HFF-Myc (cell line): ENCODE measurements at regions not wholly inside any gene's neighbourhood (a gene's known extent, or its start where the extent isn't known, plus 50 kb on each side); places are given as distances from the start of the nearest gene placed in this dataset.
"Not testable (repeated sequence)": the region's sequence is repeated elsewhere in the genome, so short reads cannot be mapped to it uniquely, and the experiment has no call there.

Source experiments
- DNase-seq: peaks from one replicate; pipeline ENCODE4 v3.0.0-alpha.2; 2011; ENCODE audit warnings: low read depth; ENCODE audit errors: extremely low read depth
- H3K4me3 ChIP-seq: replicated peaks from 2 replicates; pipeline ENCODE4 v1.5.1; 2011; ENCODE audit warnings: low read depth, mild to moderate bottlenecking, control low read depth, low read length
- CTCF ChIP-seq: IDR thresholded peaks from 2 replicates; pipeline ENCODE4 v1.5.1; 2012; ENCODE audit warnings: mild to moderate bottlenecking, low read depth, low read length, control low read depth; ENCODE audit errors: missing control alignments

- no peak for TF ChIP-seq CTCF
- no peak overlapping the region for H3K4me3 ChIP-seq
- no peak for DNase-seq
Measured at GRCh38 chr3:18712713-18713576, 287.8 kb upstream of the SATB1 start.

DNA sequence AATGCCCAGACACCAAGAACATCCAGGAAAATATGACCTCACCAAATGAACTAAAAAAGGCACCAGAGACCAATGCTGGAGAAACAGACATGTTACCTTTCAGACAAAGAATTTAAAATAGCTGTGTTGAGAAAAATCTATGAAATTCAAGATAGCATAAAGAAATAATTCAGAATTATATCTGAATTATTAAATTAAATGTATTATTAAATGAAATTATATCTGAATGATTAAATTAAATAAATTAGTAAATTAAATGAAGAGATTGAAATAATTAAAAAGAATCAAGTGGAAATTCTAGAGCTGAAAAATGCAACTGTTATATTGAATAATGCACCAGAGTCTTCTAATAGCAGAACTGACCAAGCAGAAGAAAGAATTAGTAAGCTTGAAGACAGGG lies 279.2 kb upstream of the SATB1 start:
- no peak overlapping the region for H3K4me3 ChIP-seq
- no peak for DNase-seq
- no peak for TF ChIP-seq CTCF

- no peak for TF ChIP-seq CTCF
- no peak for DNase-seq
- H3K4me3 ChIP-seq = no peak overlapping the region
Measured at GRCh38 chr3:18703798-18704197, 278.7 kb upstream of the SATB1 start.

DNA sequence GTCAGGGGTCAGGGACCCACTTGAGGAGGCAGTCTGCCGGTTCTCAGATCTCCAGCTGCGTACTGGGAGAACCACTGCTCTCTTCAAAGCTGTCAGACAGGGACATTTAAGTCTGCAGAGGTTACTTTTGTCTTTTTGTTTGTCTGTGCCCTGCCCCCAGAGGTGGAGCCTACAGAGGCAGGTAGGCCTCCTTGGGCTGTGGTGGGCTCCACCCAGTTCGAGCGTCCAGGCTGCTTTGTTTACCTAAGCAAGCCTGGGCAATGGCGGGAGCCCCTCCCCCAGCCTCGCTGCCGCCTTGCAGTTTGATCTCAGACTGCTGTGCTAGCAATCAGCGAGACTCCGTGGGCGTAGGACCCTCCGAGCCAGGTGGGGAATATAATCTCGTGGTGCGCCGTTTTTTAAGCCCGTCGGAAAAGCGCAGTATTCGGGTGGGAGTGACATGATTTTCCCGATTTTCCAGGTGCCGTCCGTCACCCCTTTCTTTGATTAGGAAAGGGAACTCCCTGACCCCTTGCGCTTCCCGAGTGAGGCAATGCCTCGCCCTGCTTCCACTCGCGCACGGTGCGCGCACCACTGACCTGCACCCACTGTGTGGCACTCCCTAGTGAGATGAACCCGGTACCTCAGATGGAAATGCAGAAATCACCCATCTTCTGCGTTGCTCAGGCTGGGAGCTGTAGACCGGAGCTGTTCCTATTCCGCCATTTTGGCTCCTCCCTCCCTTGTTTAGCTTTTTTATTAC lies 268.6 kb upstream of the SATB1 start:
- not testable (repeated sequence) for H3K4me3 ChIP-seq, DNase-seq

DNA sequence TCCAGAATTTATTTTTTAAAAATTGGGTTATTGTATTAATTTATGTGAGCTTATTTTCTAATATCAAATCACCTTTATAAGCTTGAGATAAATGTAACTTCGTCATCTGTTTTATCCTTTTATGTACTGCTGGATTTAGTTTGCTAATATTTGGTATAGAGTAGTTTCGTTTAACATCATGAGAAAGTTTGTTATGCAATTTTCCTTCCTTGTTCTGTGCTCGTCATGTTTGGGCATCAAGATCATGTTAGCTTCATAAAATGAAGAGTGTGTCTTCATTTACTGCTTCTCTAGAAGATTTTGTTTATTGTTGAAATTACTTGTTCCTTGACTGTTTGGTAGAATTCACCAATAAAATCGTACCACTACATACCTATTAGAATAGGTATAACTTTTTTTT lies 262.1 kb upstream of the SATB1 start:
- TF ChIP-seq CTCF = no peak
- no peak for DNase-seq
- no peak overlapping the region for H3K4me3 ChIP-seq

GRCh38 chr3:18683900-18684299 lies 258.8 kb upstream of the SATB1 start:
- H3K4me3 ChIP-seq = no peak overlapping the region
- TF ChIP-seq CTCF = no peak
- no peak for DNase-seq

DNA sequence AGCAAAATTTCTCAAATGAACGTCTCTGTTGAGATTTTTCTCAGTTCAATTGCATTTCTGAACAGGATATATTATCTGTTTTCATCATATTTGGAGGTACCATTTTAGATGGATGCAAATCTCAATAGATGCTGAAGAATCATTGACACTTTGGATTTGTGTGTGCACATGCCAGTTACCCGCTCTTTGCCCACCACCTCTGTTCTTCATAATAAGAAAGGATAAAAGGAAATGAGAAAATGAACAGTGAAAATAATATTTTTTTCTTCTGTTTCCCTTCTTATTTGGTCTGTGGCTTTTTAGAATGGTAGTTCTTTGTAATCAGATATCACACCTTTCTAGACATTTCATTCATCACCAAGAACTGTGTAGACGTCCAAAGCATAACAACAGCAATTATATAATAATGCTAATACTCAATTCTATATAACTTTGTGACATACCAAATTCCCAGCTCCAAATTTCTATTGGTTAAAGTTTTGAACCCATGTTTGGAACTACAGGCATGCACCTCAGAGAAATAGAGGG lies 256.7 kb upstream of the SATB1 start:
- H3K4me3 ChIP-seq = no peak overlapping the region
- TF ChIP-seq CTCF = no peak
- DNase-seq = no peak
